ENCODE measurements at regions not wholly inside any gene's neighbourhood (a gene's known extent, or its start where the extent isn't known, plus 50 kb on each side); places are given as distances from the start of the nearest gene placed in this dataset.

GRCh38 chr5:24059006-24059405 lies 551.6 kb downstream of the PRDM9 start:
- TF ChIP-seq EZH2 (IDR thresholded peaks at IDR 0.05): no peak
- no peak for TF ChIP-seq POLR2AphosphoS5 (IDR thresholded peaks at IDR 0.05; ENCODE audit: borderline replicate concordance, low read depth, low read length)
- no peak for TF ChIP-seq FOXP2 (optimal IDR thresholded peaks at IDR 0.05; ENCODE audit: control extremely low read depth, extremely low read length, insufficient read depth)

Measured in SK-N-MC (cell line).